ENCODE measurements at regions not wholly inside any gene's neighbourhood (a gene's known extent, or its start where the extent isn't known, plus 50 kb on each side); places are given as distances from the start of the nearest gene placed in this dataset.
A peak's percentile ranks its signal among the peaks of the same experiment; 100 is the strongest.
"Not testable (repeated sequence)": the region's sequence is repeated elsewhere in the genome, so short reads cannot be mapped to it uniquely, and the experiment has no call there.

GRCh38 chr19:29873801-29874575 is 62.2 kb downstream of the CCNE1 start:
- POLR2A ChIA-PET, result interaction anchor here (0.6 to 3.2 kb wide), 2 partner anchors 144 to 281 kb away, joined by 3 to 13 read pairs; no protein-coding TSS in a partner anchor
- no peaks in the 10 kb centered on the region for H3K9me3 ChIP-seq (ENCODE audit: control insufficient read depth in 1 of 2, insufficient read depth in 1 of 2, low read length in 2 of 2)
- peaks cover 17% of the 10 kb centered on the region for H3K4me1 ChIP-seq (ENCODE audit: insufficient read depth, low read length)
- no peaks in the 10 kb centered on the region for H3K36me3 ChIP-seq (ENCODE audit: insufficient read depth, low read length)
- no peaks in the 10 kb centered on the region for H3K36me3 Mint-ChIP-seq (ENCODE audit: low read depth)
- peaks cover 12 to 17% of the 10 kb centered on the region in 2 experiments for H3K27me3 ChIP-seq (ENCODE audit: control insufficient read depth in 1 of 2, insufficient read depth in 2 of 2, low read length in 2 of 2)
- no peak overlapping the region for H3K27ac Mint-ChIP-seq
- ATAC-seq (ENCODE audit: poor library complexity) (no peak), DNase-seq (no peak)
- H3K4me3 Mint-ChIP-seq, result no peak overlapping the region
- H3K9me3 Mint-ChIP-seq, result no peaks in the 10 kb centered on the region
- no peaks in the 10 kb centered on the region for H3K4me1 Mint-ChIP-seq (ENCODE audit: low read depth)
- no peak overlapping the region for H3K27ac ChIP-seq (ENCODE audit: low read depth in 1 of 2, low read length in 2 of 2)
- CTCF ChIA-PET, result interaction anchor here (0.8 to 4.0 kb wide), 5 partner anchors 16 to 144 kb away, joined by 3 to 25 read pairs (median 10); no protein-coding TSS in a partner anchor
- intact Hi-C loops (cut with DNase I, micrococcal nuclease), result loop anchor here (1.0 to 10.0 kb wide), 3 partner anchors 114 to 259 kb away; no protein-coding TSS in a partner anchor
- no peak overlapping the region for H3K4me3 ChIP-seq (ENCODE audit: low read length)
- TF ChIP-seq CTCF (IDR thresholded peaks at IDR 0.05), result peak; percentile 50
- peaks cover 46% of the 10 kb centered on the region for H3K27me3 Mint-ChIP-seq

- Histone ChIP-seq H3K36me3 (ENCODE audit: insufficient read depth, low read length) (no peaks in the 10 kb centered on the region), H3K4me3 (ENCODE audit: low read length) (no peak overlapping the region), H3K9me3 (ENCODE audit: control insufficient read depth in 1 of 2, insufficient read depth in 1 of 2, low read length in 2 of 2) (no peaks in the 10 kb centered on the region), H3K27me3 (ENCODE audit: control insufficient read depth in 1 of 2, insufficient read depth in 2 of 2, low read length in 2 of 2) (peaks cover 12 to 23% of the 10 kb centered on the region in 2 experiments), H3K4me1 (ENCODE audit: insufficient read depth, low read length) (peaks cover 17% of the 10 kb centered on the region), H3K27ac (ENCODE audit: low read depth in 1 of 2, low read length in 2 of 2) (no peak overlapping the region)
- H3K36me3 Mint-ChIP-seq (ENCODE audit: low read depth), result no peaks in the 10 kb centered on the region
- peaks cover 53% of the 10 kb centered on the region for H3K27me3 Mint-ChIP-seq
- intact Hi-C loops (cut with DNase I, micrococcal nuclease), result loop anchor here in 1 of 2 experiments (10.0 kb wide), 1 partner anchor 261 kb away; no protein-coding TSS in a partner anchor
- no peak overlapping the region for H3K27ac Mint-ChIP-seq
- H3K4me3 Mint-ChIP-seq, result no peak overlapping the region
- DNase-seq (no peak), ATAC-seq (ENCODE audit: poor library complexity) (no peak)
- TF ChIP-seq CTCF (IDR thresholded peaks at IDR 0.05), result no peak
- ChIA-PET CTCF (no interaction called here), POLR2A (no interaction called here)
- no peaks in the 10 kb centered on the region for H3K9me3 Mint-ChIP-seq
- H3K4me1 Mint-ChIP-seq (ENCODE audit: low read depth), result no peaks in the 10 kb centered on the region
These were observed 64.1 kb downstream of the CCNE1 start for GRCh38 chr19:29875931-29876330.

- ATAC-seq (ENCODE audit: poor library complexity) (no peak), DNase-seq (no peak)
- H3K4me1 Mint-ChIP-seq (ENCODE audit: low read depth), result no peaks in the 10 kb centered on the region
- no peak overlapping the region for H3K27ac Mint-ChIP-seq
- H3K9me3 Mint-ChIP-seq, result no peaks in the 10 kb centered on the region
- H3K36me3 Mint-ChIP-seq (ENCODE audit: low read depth), result no peaks in the 10 kb centered on the region
- Histone ChIP-seq H3K36me3 (ENCODE audit: insufficient read depth, low read length) (no peaks in the 10 kb centered on the region), H3K27ac (ENCODE audit: low read depth in 1 of 2, low read length in 2 of 2) (no peak overlapping the region), H3K4me3 (ENCODE audit: low read length) (no peak overlapping the region), H3K4me1 (ENCODE audit: insufficient read depth, low read length) (peaks cover 17% of the 10 kb centered on the region), H3K9me3 (ENCODE audit: control insufficient read depth in 1 of 2, insufficient read depth in 1 of 2, low read length in 2 of 2) (no peaks in the 10 kb centered on the region), H3K27me3 (ENCODE audit: control insufficient read depth in 1 of 2, insufficient read depth in 2 of 2, low read length in 2 of 2) (peaks cover 12 to 23% of the 10 kb centered on the region in 2 experiments)
- TF ChIP-seq CTCF (IDR thresholded peaks at IDR 0.05), result no peak
- H3K27me3 Mint-ChIP-seq, result peaks cover 50% of the 10 kb centered on the region
- H3K4me3 Mint-ChIP-seq, result no peak overlapping the region
- ChIA-PET CTCF (no interaction called here), POLR2A (no interaction called here)
- intact Hi-C loops (cut with DNase I, micrococcal nuclease), result loop anchor here in 1 of 2 experiments (10.0 kb wide), 1 partner anchor 262 kb away; no protein-coding TSS in a partner anchor
These were observed 64.6 kb downstream of the CCNE1 start for GRCh38 chr19:29876414-29876813.

- H3K4me1 ChIP-seq (ENCODE audit: insufficient read depth, low read length), result peaks cover 17% of the 10 kb centered on the region
- H3K9me3 Mint-ChIP-seq; ATAC-seq (ENCODE audit: poor library complexity); H3K4me3 Mint-ChIP-seq; H3K4me3 ChIP-seq (ENCODE audit: low read length); POLR2A ChIA-PET; H3K9me3 ChIP-seq (ENCODE audit: control insufficient read depth in 1 of 2, insufficient read depth in 1 of 2, low read length in 2 of 2); H3K36me3 ChIP-seq (ENCODE audit: insufficient read depth, low read length); DNase-seq; H3K36me3 Mint-ChIP-seq (ENCODE audit: low read depth); H3K27ac ChIP-seq (ENCODE audit: low read depth in 1 of 2, low read length in 2 of 2); H3K4me1 Mint-ChIP-seq (ENCODE audit: low read depth); H3K27ac Mint-ChIP-seq: not testable (repeated sequence)
- peaks cover 50% of the 10 kb centered on the region for H3K27me3 Mint-ChIP-seq
- H3K27me3 ChIP-seq (ENCODE audit: control insufficient read depth in 1 of 2, insufficient read depth in 2 of 2, low read length in 2 of 2), result peaks cover 12 to 23% of the 10 kb centered on the region in 2 experiments
- intact Hi-C loops (cut with DNase I, micrococcal nuclease), result loop anchor here in 1 of 2 experiments (10.0 kb wide), 1 partner anchor 262 kb away; no protein-coding TSS in a partner anchor
- CTCF ChIA-PET, result interaction anchor here (0.7 kb wide), 1 partner anchor 290 kb away, joined by 5 read pairs; no protein-coding TSS in a partner anchor
These were observed 65.1 kb downstream of the CCNE1 start for GRCh38 chr19:29876908-29877307.
